H9 (cell line): ENCODE measurements at regions not wholly inside any gene's neighbourhood (a gene's known extent, or its start where the extent isn't known, plus 50 kb on each side); places are given as distances from the start of the nearest gene placed in this dataset.
"Not testable (repeated sequence)": the region's sequence is repeated elsewhere in the genome, so short reads cannot be mapped to it uniquely, and the experiment has no call there.

Experiments used
- DNase-seq: peaks from one replicate; pipeline ENCODE4 v3.0.0-alpha.2; 2017
- H2AFZ ChIP-seq: one replicate; pipeline ENCODE4 v1.6.1; 2013; ENCODE audit warnings: mild to moderate bottlenecking, low read length, control low read depth, moderate library complexity
- H2AK5ac ChIP-seq: 2 replicates; pipeline ENCODE4 v1.6.1; 2013; ENCODE audit warnings: low read length, control low read depth, mixed read lengths; ENCODE audit not compliant: insufficient read length
- H2BK120ac ChIP-seq: one replicate; pipeline ENCODE4 v1.6.1; 2013; ENCODE audit warnings: low read depth, mild to moderate bottlenecking, low read length, control low read depth, inconsistent platforms; ENCODE audit not compliant: poor library complexity, severe bottlenecking
- H2BK12ac ChIP-seq: 2 replicates; pipeline ENCODE4 v1.6.1; 2013; ENCODE audit warnings: low read length, control low read depth, mixed read lengths, low read depth; ENCODE audit not compliant: insufficient read length
- H2BK15ac ChIP-seq: 2 replicates; pipeline ENCODE4 v1.6.1; 2013; ENCODE audit warnings: low read depth, low read length, control low read depth
- H2BK20ac ChIP-seq: one replicate; pipeline ENCODE4 v1.6.1; 2013; ENCODE audit warnings: low read depth, mild to moderate bottlenecking, low read length, control low read depth, inconsistent platforms; ENCODE audit not compliant: poor library complexity, severe bottlenecking
- H2BK5ac ChIP-seq: 2 replicates; pipeline ENCODE4 v1.6.1; 2013; ENCODE audit warnings: low read length, control low read depth, mixed read lengths; ENCODE audit not compliant: insufficient read length
- H3K14ac ChIP-seq: 2 replicates; pipeline ENCODE4 v1.6.1; 2013; ENCODE audit warnings: low read length, control low read depth; ENCODE audit not compliant: insufficient read depth
- H3K18ac ChIP-seq: 2 replicates; pipeline ENCODE4 v1.6.1; 2013; ENCODE audit warnings: low read depth, mild to moderate bottlenecking, mixed read lengths, low read length, control low read depth; ENCODE audit not compliant: insufficient read length
- H3K23ac ChIP-seq: 2 replicates; pipeline ENCODE4 v1.6.1; 2013; ENCODE audit warnings: low read length, control low read depth, mixed read lengths, low read depth; ENCODE audit not compliant: insufficient read length
- H3K23me2 ChIP-seq: 2 replicates; pipeline ENCODE4 v1.6.1; 2013; ENCODE audit warnings: low read depth, mild to moderate bottlenecking, mixed read lengths, low read length, control low read depth; ENCODE audit not compliant: insufficient read length, poor library complexity, severe bottlenecking
- H3K27ac ChIP-seq: 2 replicates; pipeline ENCODE4 v1.5.1; 2013; ENCODE audit warnings: low read length, control low read depth, mixed read lengths, low read depth; ENCODE audit not compliant: insufficient read length
- H3K27me3 ChIP-seq: 2 replicates; pipeline ENCODE4 v1.6.1; 2013; ENCODE audit warnings: low read length, control low read depth, inconsistent platforms; ENCODE audit not compliant: insufficient read depth
- H3K4ac ChIP-seq: 2 replicates; pipeline ENCODE4 v1.6.1; 2013; ENCODE audit warnings: low read depth, mild to moderate bottlenecking, control low read depth, inconsistent platforms, low read length, moderate library complexity
- H3K4me1 ChIP-seq: 2 replicates; pipeline ENCODE4 v1.6.1; 2013; ENCODE audit warnings: low read length, control low read depth, inconsistent platforms; ENCODE audit not compliant: insufficient read depth
- H3K4me2 ChIP-seq: 2 replicates; pipeline ENCODE4 v1.6.1; 2013; ENCODE audit warnings: low read length, control low read depth, mixed read lengths; ENCODE audit not compliant: insufficient read length, insufficient read depth
- H3K56ac ChIP-seq: 2 replicates; pipeline ENCODE4 v1.6.1; 2013; ENCODE audit warnings: low read depth, mild to moderate bottlenecking, mixed read lengths, low read length, control low read depth; ENCODE audit not compliant: insufficient read length
- H3K79me1 ChIP-seq: 2 replicates; pipeline ENCODE4 v1.6.1; 2013; ENCODE audit warnings: low read depth, mild to moderate bottlenecking, moderate library complexity, low read length, control low read depth, inconsistent platforms; ENCODE audit not compliant: insufficient read depth, poor library complexity, severe bottlenecking
- H3K79me2 ChIP-seq: 2 replicates; pipeline ENCODE4 v1.6.1; 2013; ENCODE audit warnings: low read length, control low read depth, inconsistent platforms; ENCODE audit not compliant: insufficient read depth
- H3K9ac ChIP-seq: 2 replicates; pipeline ENCODE4 v1.6.1; 2013; ENCODE audit warnings: low read length, control low read depth, mixed read lengths; ENCODE audit not compliant: insufficient read length; ENCODE audit errors: extremely low read depth
- H3K9me3 ChIP-seq: one replicate; pipeline ENCODE4 v1.6.1; 2013; ENCODE audit warnings: low read depth, low read length, inconsistent platforms; ENCODE audit not compliant: control insufficient read depth
- H3T11ph ChIP-seq: one replicate; pipeline ENCODE4 v1.6.1; 2013; ENCODE audit warnings: mild to moderate bottlenecking, low read length, control low read depth, inconsistent platforms
- H4K20me1 ChIP-seq: one replicate; pipeline ENCODE4 v1.6.1; 2013; ENCODE audit not compliant: control insufficient read depth, insufficient read length, insufficient read depth
- H4K5ac ChIP-seq: 2 replicates; pipeline ENCODE4 v1.6.1; 2013; ENCODE audit warnings: low read depth, mild to moderate bottlenecking, mixed read lengths, low read length, control low read depth; ENCODE audit not compliant: insufficient read length
- H4K8ac ChIP-seq: replicated peaks from 2 replicates; pipeline ENCODE4 v1.6.1; 2013; ENCODE audit warnings: low read length, control low read depth, mixed read lengths, low read depth; ENCODE audit not compliant: insufficient read length
- H4K91ac ChIP-seq: 2 replicates; pipeline ENCODE4 v1.6.1; 2013; ENCODE audit warnings: low read depth, mild to moderate bottlenecking, moderate library complexity, mixed read lengths, low read length, control low read depth; ENCODE audit not compliant: insufficient read length
- H3K27ac Mint-ChIP-seq, 3 experiments: 2 replicates in 2 of 3; 3 replicates in 1 of 3; pipeline ENCODE4 v1.8.0; 2020 to 2021; ENCODE audit warnings: mixed read lengths in 3 of 3, mild to moderate bottlenecking in 1 of 3, moderate library complexity in 1 of 3
- H3K27me3 Mint-ChIP-seq: 2 replicates; pipeline ENCODE4 v1.8.0; 2021; ENCODE audit warnings: low read depth, mild to moderate bottlenecking, moderate library complexity, mixed read lengths
- H3K36me3 Mint-ChIP-seq, 3 experiments: 2 replicates in 2 of 3; 3 replicates in 1 of 3; pipeline ENCODE4 v1.8.0; 2020 to 2021; ENCODE audit warnings: low read depth in 3 of 3, mixed read lengths in 3 of 3; ENCODE audit not compliant: insufficient read depth in 1 of 3
- H3K4me1 Mint-ChIP-seq, 2 experiments: 2 replicates each; pipeline ENCODE4 v1.8.0; 2020; ENCODE audit warnings: mixed read lengths in 2 of 2
- H3K4me3 Mint-ChIP-seq, 2 experiments: 2 replicates in 1 of 2; 3 replicates in 1 of 2; pipeline ENCODE4 v1.8.0; 2020 to 2021; ENCODE audit warnings: mild to moderate bottlenecking in 2 of 2, mixed read lengths in 2 of 2, moderate library complexity in 1 of 2
- H3K9me3 Mint-ChIP-seq, 2 experiments: 2 replicates in 1 of 2; 3 replicates in 1 of 2; pipeline ENCODE4 v1.8.0; 2020; ENCODE audit warnings: mild to moderate bottlenecking in 2 of 2, mixed read lengths in 2 of 2, moderate library complexity in 1 of 2
- WGBS: extraction: QIAGEN DNeasy Blood & Tissue Kit; methylation state at CpG from one replicate; pipeline ENCODE4 v1.1.7; 2013; ENCODE audit warnings: missing lambda C conversion rate, low lambda C conversion rate, mixed read lengths; ENCODE audit not compliant: insufficient read length; ENCODE audit errors: extremely low coverage; 5-methylcytosine and 5-hydroxymethylcytosine counted together

DNA sequence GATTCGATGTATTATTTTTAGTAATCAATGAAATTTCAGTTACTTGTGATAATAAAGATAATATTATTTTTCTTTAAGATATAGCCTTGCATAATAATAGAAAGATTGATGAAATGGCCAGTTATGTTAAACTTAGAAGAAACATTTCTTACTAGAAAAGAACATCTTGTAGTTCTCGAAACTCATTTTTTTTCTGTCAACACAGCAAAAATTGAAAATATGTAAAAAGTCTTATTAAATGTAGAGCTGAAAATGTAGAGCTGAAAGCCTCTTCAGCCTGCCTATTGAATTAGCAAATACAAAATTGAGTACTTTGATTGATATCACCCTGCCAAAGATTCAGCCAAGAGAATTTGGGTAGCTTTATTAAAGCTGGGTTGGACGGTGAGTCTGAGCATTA is 706.3 kb downstream of the PCDH11X start:
- H2BK15ac ChIP-seq, H3K23ac ChIP-seq, H2BK20ac ChIP-seq, H3K56ac ChIP-seq, H3K14ac ChIP-seq, H3K27ac Mint-ChIP-seq, H3K4me3 Mint-ChIP-seq, H3K4me1 Mint-ChIP-seq, H4K8ac ChIP-seq, H3K23me2 ChIP-seq, H3K27ac ChIP-seq, H3K18ac ChIP-seq, H3K79me2 ChIP-seq, H3K4me2 ChIP-seq, H3K9ac ChIP-seq, H2BK5ac ChIP-seq, H4K5ac ChIP-seq, H4K20me1 ChIP-seq, H3K4me1 ChIP-seq, H2BK120ac ChIP-seq, H3K9me3 Mint-ChIP-seq, H4K91ac ChIP-seq, H3K27me3 ChIP-seq, DNase-seq, H3K9me3 ChIP-seq, H3K4ac ChIP-seq, H3K27me3 Mint-ChIP-seq, H3T11ph ChIP-seq, H3K36me3 Mint-ChIP-seq, H2AFZ ChIP-seq, H2BK12ac ChIP-seq, H2AK5ac ChIP-seq, H3K79me1 ChIP-seq: not testable (repeated sequence)
- WGBS: no CpG with 5 or more reads among the region's 3 CpGs

GRCh38 chrX:92515270-92515669 is 736.1 kb downstream of the PCDH11X start:
- not testable (repeated sequence) for H3K4me1 Mint-ChIP-seq, H3K4me2 ChIP-seq, H2AFZ ChIP-seq, H4K8ac ChIP-seq, H3K36me3 Mint-ChIP-seq, DNase-seq, H4K20me1 ChIP-seq, H2AK5ac ChIP-seq, H3K4me1 ChIP-seq, H3K18ac ChIP-seq, H3K9ac ChIP-seq, H3K56ac ChIP-seq, H3K14ac ChIP-seq, H4K91ac ChIP-seq, H3K27me3 Mint-ChIP-seq, H3K79me1 ChIP-seq, H2BK20ac ChIP-seq, H2BK120ac ChIP-seq, H4K5ac ChIP-seq, H3T11ph ChIP-seq, H3K23me2 ChIP-seq, H3K27ac ChIP-seq, H3K27me3 ChIP-seq, H3K4me3 Mint-ChIP-seq, H3K79me2 ChIP-seq, H2BK15ac ChIP-seq, H3K23ac ChIP-seq, H2BK12ac ChIP-seq, H3K4ac ChIP-seq, H3K9me3 ChIP-seq, H3K27ac Mint-ChIP-seq, H3K9me3 Mint-ChIP-seq, H2BK5ac ChIP-seq
- WGBS: no CpG with 5 or more reads among the region's 19 CpGs

GRCh38 chrX:92528995-92529394 is 749.8 kb downstream of the PCDH11X start:
- H4K5ac ChIP-seq, H3K27me3 ChIP-seq, H3K23me2 ChIP-seq, H4K91ac ChIP-seq, H3K18ac ChIP-seq, DNase-seq, H2BK120ac ChIP-seq, H2BK20ac ChIP-seq, H3K9me3 ChIP-seq, H3K23ac ChIP-seq, H3K9ac ChIP-seq, H4K8ac ChIP-seq, H2AFZ ChIP-seq, H2BK15ac ChIP-seq, H4K20me1 ChIP-seq, H3K36me3 Mint-ChIP-seq, H3K27ac ChIP-seq, H3K14ac ChIP-seq, H3K4me1 ChIP-seq, H3K4me2 ChIP-seq, H3K4me1 Mint-ChIP-seq, H3K27me3 Mint-ChIP-seq, H3K79me1 ChIP-seq, H2BK12ac ChIP-seq, H3K27ac Mint-ChIP-seq, H2BK5ac ChIP-seq, H3K79me2 ChIP-seq, H2AK5ac ChIP-seq, H3K4me3 Mint-ChIP-seq, H3K4ac ChIP-seq, H3T11ph ChIP-seq, H3K9me3 Mint-ChIP-seq, H3K56ac ChIP-seq: not testable (repeated sequence)
- WGBS: no CpG with 5 or more reads among the region's 2 CpGs
